Neuronal stem cell (in vitro differentiated cells): ENCODE measurements at regions not wholly inside any gene's neighbourhood (a gene's known extent, or its start where the extent isn't known, plus 50 kb on each side); places are given as distances from the start of the nearest gene placed in this dataset.

Source experiments
- DNase-seq: peaks from one replicate; pipeline ENCODE4 v3.0.0-alpha.2; 2013; ENCODE audit warnings: low spot score
- H2AFZ ChIP-seq: one replicate; pipeline ENCODE4 v1.6.1; 2013; ENCODE audit warnings: mild to moderate bottlenecking, low read length, inconsistent platforms
- H2AK5ac ChIP-seq: 2 replicates; pipeline ENCODE4 v1.6.1; 2013; ENCODE audit warnings: low read depth, mild to moderate bottlenecking, inconsistent platforms, low read length, moderate library complexity, mixed read lengths
- H2BK120ac ChIP-seq: 2 replicates; pipeline ENCODE4 v1.6.1; 2013; ENCODE audit warnings: low read depth, mild to moderate bottlenecking, inconsistent platforms, low read length, moderate library complexity, mixed read lengths
- H2BK12ac ChIP-seq: one replicate; pipeline ENCODE4 v1.6.1; 2013; ENCODE audit warnings: low read length, inconsistent platforms
- H2BK15ac ChIP-seq: 2 replicates; pipeline ENCODE4 v1.6.1; 2013; ENCODE audit warnings: mild to moderate bottlenecking, low read length, inconsistent platforms, mixed read lengths
- H2BK5ac ChIP-seq: one replicate; pipeline ENCODE4 v1.6.1; 2013; ENCODE audit warnings: inconsistent platforms, mild to moderate bottlenecking, low read length, moderate library complexity
- H3K14ac ChIP-seq: one replicate; pipeline ENCODE4 v1.6.1; 2013; ENCODE audit warnings: low read length, inconsistent platforms
- H3K18ac ChIP-seq: 2 replicates; pipeline ENCODE4 v1.6.1; 2013; ENCODE audit warnings: low read length, inconsistent platforms
- H3K23ac ChIP-seq: 2 replicates; pipeline ENCODE4 v1.6.1; 2013; ENCODE audit warnings: low read depth, mild to moderate bottlenecking, mixed read lengths, low read length, inconsistent platforms; ENCODE audit not compliant: poor library complexity
- H3K27ac ChIP-seq: replicated peaks from 3 replicates; pipeline ENCODE4 v1.5.1; 2013; ENCODE audit warnings: low read length, inconsistent platforms
- H3K27me3 ChIP-seq, 3 experiments: 2 replicates each; pipeline ENCODE4 v1.6.1; 2013; ENCODE audit warnings: low read length in 3 of 3, mild to moderate bottlenecking in 2 of 3, inconsistent platforms in 1 of 3, low read depth in 1 of 3, mixed read lengths in 1 of 3, moderate library complexity in 1 of 3; ENCODE audit not compliant: control insufficient read depth in 3 of 3, insufficient read depth in 3 of 3
- H3K36me3 ChIP-seq, 2 donors: replicated peaks in 1 of 2; 2 replicates each; pipeline ENCODE4 v1.6.1; 2013; ENCODE audit warnings: low read length in 2 of 2; ENCODE audit not compliant: control insufficient read depth in 2 of 2, insufficient read depth in 2 of 2
- H3K4ac ChIP-seq: 2 replicates; pipeline ENCODE4 v1.6.1; 2013; ENCODE audit warnings: inconsistent platforms, mild to moderate bottlenecking, low read length, moderate library complexity
- H3K4me1 ChIP-seq, 2 donors: 1 replicate in 1 of 2; 2 replicates in 1 of 2; pipeline ENCODE4 v1.6.1; 2013; ENCODE audit warnings: low read length in 2 of 2, low read depth in 1 of 2; ENCODE audit not compliant: control insufficient read depth in 2 of 2, insufficient read depth in 1 of 2
- H3K4me2 ChIP-seq: one replicate; pipeline ENCODE4 v1.6.1; 2013; ENCODE audit warnings: mild to moderate bottlenecking, low read length, inconsistent platforms; ENCODE audit not compliant: insufficient read depth, poor library complexity, severe bottlenecking
- H3K4me3 ChIP-seq, 2 donors: 2 replicates each; pipeline ENCODE4 v1.5.1; 2013; ENCODE audit warnings: low read length in 2 of 2, mild to moderate bottlenecking in 2 of 2, inconsistent platforms in 1 of 2, moderate library complexity in 1 of 2
- H3K79me1 ChIP-seq: one replicate; pipeline ENCODE4 v1.6.1; 2013; ENCODE audit warnings: low read depth, mild to moderate bottlenecking, inconsistent platforms, low read length, moderate library complexity
- H3K9ac ChIP-seq: one replicate; pipeline ENCODE4 v1.6.1; 2013; ENCODE audit warnings: mild to moderate bottlenecking, low read depth, low read length, inconsistent platforms; ENCODE audit not compliant: poor library complexity
- H3K9me3 ChIP-seq, 2 donors: replicated peaks in 1 of 2; 2 replicates each; pipeline versions ENCODE3 to v1.6.1; 2013; ENCODE audit warnings: low read length in 2 of 2, mild to moderate bottlenecking in 2 of 2, inconsistent platforms in 1 of 2, low read depth in 1 of 2, mixed read lengths in 1 of 2, moderate library complexity in 1 of 2; ENCODE audit not compliant: control insufficient read depth in 2 of 2, insufficient read depth in 1 of 2
- H4K8ac ChIP-seq: one replicate; pipeline ENCODE4 v1.6.1; 2013; ENCODE audit warnings: low read depth, mild to moderate bottlenecking, inconsistent platforms, low read length, moderate library complexity
- H4K91ac ChIP-seq: one replicate; pipeline ENCODE4 v1.6.1; 2013; ENCODE audit warnings: low read length, low read depth, mild to moderate bottlenecking, inconsistent platforms; ENCODE audit not compliant: poor library complexity
- WGBS, 2 donors: extraction: QIAGEN DNeasy Blood & Tissue Kit; methylation state at CpG; one replicate each; pipeline ENCODE4 v1.1.7; 2013; ENCODE audit warnings: missing lambda C conversion rate in 2 of 2, mixed read lengths in 1 of 2; ENCODE audit not compliant: insufficient read length in 2 of 2, insufficient replicate concordance in 1 of 2; ENCODE audit errors: extremely low coverage in 2 of 2; 5-methylcytosine and 5-hydroxymethylcytosine counted together

- no peaks in the 10 kb centered on the region for H3K79me1 ChIP-seq
- no CpG with 5 or more reads among the region's 3 CpGs for WGBS, 2 donors
- H2AFZ ChIP-seq = peak overlapping the region; percentile 48
- no peak overlapping the region for H3K18ac ChIP-seq
- H3K14ac ChIP-seq = no peak overlapping the region
- no peak overlapping the region for H4K8ac ChIP-seq
- no peak overlapping the region for H2BK5ac ChIP-seq
- H3K9ac ChIP-seq = no peak overlapping the region
- H2AK5ac ChIP-seq = no peak overlapping the region
- H3K4me3 ChIP-seq = no peak overlapping the region
- peaks cover 0 to 9% of the 10 kb centered on the region in 2 donors for H3K9me3 ChIP-seq
- no peaks in the 10 kb centered on the region for H3K36me3 ChIP-seq
- no peak overlapping the region for H3K4me2 ChIP-seq
- peaks cover 15% of the 10 kb centered on the region in 2 donors for H3K4me1 ChIP-seq
- no peak overlapping the region for H3K23ac ChIP-seq
- no peak overlapping the region for H2BK15ac ChIP-seq
- no peaks in the 10 kb centered on the region for H3K27me3 ChIP-seq
- no peak overlapping the region for H4K91ac ChIP-seq
- H3K4ac ChIP-seq = no peak overlapping the region
- no peak overlapping the region for H2BK120ac ChIP-seq
- H3K27ac ChIP-seq = no peak overlapping the region
- DNase-seq = no peak
- H2BK12ac ChIP-seq = no peak overlapping the region
These were observed 340.1 kb upstream of the ZFHX3 start for GRCh38 chr16:73387979-73388378.

GRCh38 chr16:73385696-73386095, 337.8 kb upstream of the ZFHX3 start:
- no peaks in the 10 kb centered on the region for H3K36me3 ChIP-seq

DNA sequence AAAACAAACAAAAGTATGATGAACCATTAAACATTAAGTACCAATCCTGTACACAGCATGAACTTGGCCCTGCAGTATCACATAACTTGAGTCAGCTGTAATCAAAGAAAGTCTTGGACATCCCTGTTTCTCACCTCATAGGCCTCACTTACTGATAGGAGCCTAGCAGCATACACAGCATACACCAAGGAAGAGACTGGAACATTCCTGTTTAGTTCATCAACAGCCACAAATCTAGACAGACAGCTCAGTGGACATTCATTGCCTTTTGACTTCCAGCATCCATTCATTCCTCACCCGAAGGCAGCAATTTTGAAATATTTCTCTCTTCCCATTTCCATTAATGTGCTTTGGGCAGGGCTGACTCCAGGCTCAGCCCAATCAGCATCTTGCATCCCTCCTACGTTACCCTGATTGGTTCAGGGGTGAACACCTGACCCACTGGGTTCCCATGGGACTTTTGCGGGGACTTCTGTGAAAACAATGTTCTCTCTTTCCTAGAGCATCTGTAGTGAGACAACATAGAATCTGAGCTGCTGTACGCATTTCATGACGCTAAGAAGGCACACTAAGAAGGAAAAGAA, 336.7 kb upstream of the ZFHX3 start:
- Histone ChIP-seq H3K14ac (no peak overlapping the region), H3K36me3 (no peaks in the 10 kb centered on the region), H3K4ac (no peak overlapping the region), H2AK5ac (no peak overlapping the region), H3K18ac (no peak overlapping the region), H3K27me3 (no peaks in the 10 kb centered on the region), H3K4me2 (no peak overlapping the region), H3K9ac (no peak overlapping the region), H2BK120ac (no peak overlapping the region), H2AFZ (no peak overlapping the region), H3K4me3 (no peak overlapping the region), H3K4me1 (peaks cover 9 to 23% of the 10 kb centered on the region in 2 donors), H3K9me3 (peaks cover 0 to 2% of the 10 kb centered on the region in 2 donors), H3K23ac (no peak overlapping the region), H4K8ac (no peak overlapping the region), H3K27ac (no peak overlapping the region), H3K79me1 (no peaks in the 10 kb centered on the region), H2BK12ac (no peak overlapping the region), H4K91ac (no peak overlapping the region), H2BK5ac (no peak overlapping the region), H2BK15ac (no peak overlapping the region)
- no CpG with 5 or more reads among the region's 5 CpGs for WGBS, 2 donors
- no peak for DNase-seq

More at GRCh38 chr16:73385696-73386095, 337.8 kb upstream of the ZFHX3 start:
- H3K18ac ChIP-seq = no peak overlapping the region
- no peak overlapping the region for H2BK120ac ChIP-seq
- H3K27ac ChIP-seq = no peak overlapping the region
- no peak overlapping the region for H2BK5ac ChIP-seq
- peak overlapping the region; percentile 48 for H3K14ac ChIP-seq
- DNase-seq = no peak
- H3K79me1 ChIP-seq = no peaks in the 10 kb centered on the region
- H3K9ac ChIP-seq = peak overlapping the region; percentile 34
- no peaks in the 10 kb centered on the region for H3K27me3 ChIP-seq
- WGBS, 2 donors = no CpG with 5 or more reads among the region's 5 CpGs
- no peak overlapping the region for H3K23ac ChIP-seq
- no peak overlapping the region for H2BK15ac ChIP-seq
- no peak overlapping the region for H3K4ac ChIP-seq
- H4K91ac ChIP-seq = peak overlapping the region; percentile 34
- H4K8ac ChIP-seq = no peak overlapping the region
- H3K4me1 ChIP-seq = peaks cover 14 to 23% of the 10 kb centered on the region in 2 donors
- no peak overlapping the region for H2BK12ac ChIP-seq
- H2AK5ac ChIP-seq = no peak overlapping the region
- H2AFZ ChIP-seq = no peak overlapping the region
- no peak overlapping the region for H3K4me2 ChIP-seq
- no peak overlapping the region for H3K4me3 ChIP-seq
- H3K9me3 ChIP-seq = peaks cover 0 to 9% of the 10 kb centered on the region in 2 donors

GRCh38 chr16:73383988-73384365, 336.0 kb upstream of the ZFHX3 start:
- Histone ChIP-seq H2AK5ac (no peak overlapping the region), H3K27ac (no peak overlapping the region)
- no CpG with 5 or more reads among the region's 3 CpGs for WGBS, 2 donors

More at GRCh38 chr16:73383988-73384365, 336.0 kb upstream of the ZFHX3 start:
- no peak for DNase-seq
- Histone ChIP-seq H3K4me3 (no peak overlapping the region), H2BK5ac (no peak overlapping the region), H2BK120ac (no peak overlapping the region), H3K4me2 (no peak overlapping the region), H3K4ac (no peak overlapping the region), H2AFZ (peak overlapping the region; percentile 64), H3K14ac (no peak overlapping the region), H3K4me1 (peaks cover 9 to 23% of the 10 kb centered on the region in 2 donors), H3K18ac (no peak overlapping the region), H3K23ac (no peak overlapping the region), H3K9me3 (peaks cover 0 to 2% of the 10 kb centered on the region in 2 donors), H3K27me3 (no peaks in the 10 kb centered on the region), H3K79me1 (no peaks in the 10 kb centered on the region), H2BK12ac (no peak overlapping the region), H2BK15ac (no peak overlapping the region), H4K8ac (no peak overlapping the region), H3K9ac (no peak overlapping the region), H3K36me3 (no peaks in the 10 kb centered on the region), H4K91ac (no peak overlapping the region)
